ENCODE measurements at regions not wholly inside any gene's neighbourhood (a gene's known extent, or its start where the extent isn't known, plus 50 kb on each side); places are given as distances from the start of the nearest gene placed in this dataset.

DNA sequence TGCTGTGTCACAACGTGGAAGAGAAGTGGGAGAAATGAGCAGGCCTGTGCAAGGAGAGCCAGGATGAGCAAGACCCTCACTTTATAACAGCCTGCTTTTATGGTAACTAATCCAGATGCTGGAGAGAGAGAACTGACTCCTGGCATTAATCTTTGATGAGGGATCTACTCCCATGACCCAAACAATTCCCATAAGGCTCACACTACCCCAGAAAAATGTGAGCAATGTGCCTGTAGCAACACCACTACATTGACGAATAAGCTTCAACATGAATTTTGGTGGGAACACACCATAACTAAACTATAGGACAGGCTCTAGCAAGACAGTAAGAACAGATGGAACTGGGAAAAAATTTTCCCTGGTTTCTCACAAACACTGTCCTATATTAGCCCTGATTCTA is 173.6 kb upstream of the PRSS58 start:
- no peak for ATAC-seq (replicated peaks)
- Mint-ChIP-seq H3K4me1 (peaks cover 17% of the 10 kb centered on the region), H3K36me3 (ENCODE audit: low read depth) (no peaks in the 10 kb centered on the region), H3K27ac (no peak overlapping the region), H3K27me3 (no peaks in the 10 kb centered on the region), H3K9me3 (no peaks in the 10 kb centered on the region), H3K4me3 (no peak overlapping the region)

DNA sequence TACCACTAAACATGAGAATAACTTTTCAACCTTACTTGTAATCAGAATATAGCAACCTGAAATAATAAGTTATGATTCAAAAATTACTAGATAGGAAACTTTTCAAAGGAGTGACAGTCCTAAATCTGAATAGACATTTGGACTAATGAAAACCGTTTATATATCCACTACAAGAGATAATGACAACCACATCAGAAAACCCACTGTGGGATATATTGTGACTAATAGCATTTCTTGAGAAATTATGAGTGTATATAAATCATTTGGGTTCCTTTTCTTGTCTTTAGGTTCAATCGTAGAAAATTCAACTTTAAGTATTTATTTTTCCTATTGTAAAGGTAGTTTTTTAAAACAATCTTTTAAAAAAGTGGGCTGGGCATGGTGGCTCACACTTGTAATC is 170.2 kb upstream of the PRSS58 start:
- no peaks in the 10 kb centered on the region for H3K36me3 Mint-ChIP-seq (ENCODE audit: low read depth)
- H3K27me3 Mint-ChIP-seq: no peaks in the 10 kb centered on the region
- no peak for ATAC-seq (replicated peaks)
- peaks cover 11% of the 10 kb centered on the region for H3K4me1 Mint-ChIP-seq
- H3K27ac Mint-ChIP-seq: no peak overlapping the region
- no peaks in the 10 kb centered on the region for H3K9me3 Mint-ChIP-seq
- no peak overlapping the region for H3K4me3 Mint-ChIP-seq

DNA sequence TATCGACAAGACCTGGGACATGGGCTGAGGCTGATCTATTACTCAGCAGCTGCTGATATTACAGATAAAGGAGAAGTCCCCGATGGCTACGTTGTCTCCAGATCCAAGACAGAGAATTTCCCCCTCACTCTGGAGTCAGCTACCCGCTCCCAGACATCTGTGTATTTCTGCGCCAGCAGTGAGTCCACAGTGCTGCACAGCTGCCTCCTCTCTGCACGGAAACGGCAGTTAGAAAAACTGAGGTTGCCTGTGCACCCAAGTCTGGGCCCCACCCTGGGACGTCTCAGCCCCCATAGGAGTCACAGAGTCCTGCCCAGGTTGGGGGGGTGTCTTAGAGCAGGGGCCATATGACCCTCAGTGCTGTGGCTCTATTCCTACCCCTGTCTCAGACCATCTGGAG is 167.4 kb upstream of the PRSS58 start:
- H3K36me3 Mint-ChIP-seq (ENCODE audit: low read depth): no peaks in the 10 kb centered on the region
- H3K27ac Mint-ChIP-seq: no peak overlapping the region
- no peaks in the 10 kb centered on the region for H3K27me3 Mint-ChIP-seq
- ATAC-seq (replicated peaks): peak; percentile 29
- no peaks in the 10 kb centered on the region for H3K9me3 Mint-ChIP-seq
- H3K4me3 Mint-ChIP-seq: no peak overlapping the region
- peaks cover 11% of the 10 kb centered on the region for H3K4me1 Mint-ChIP-seq

DNA sequence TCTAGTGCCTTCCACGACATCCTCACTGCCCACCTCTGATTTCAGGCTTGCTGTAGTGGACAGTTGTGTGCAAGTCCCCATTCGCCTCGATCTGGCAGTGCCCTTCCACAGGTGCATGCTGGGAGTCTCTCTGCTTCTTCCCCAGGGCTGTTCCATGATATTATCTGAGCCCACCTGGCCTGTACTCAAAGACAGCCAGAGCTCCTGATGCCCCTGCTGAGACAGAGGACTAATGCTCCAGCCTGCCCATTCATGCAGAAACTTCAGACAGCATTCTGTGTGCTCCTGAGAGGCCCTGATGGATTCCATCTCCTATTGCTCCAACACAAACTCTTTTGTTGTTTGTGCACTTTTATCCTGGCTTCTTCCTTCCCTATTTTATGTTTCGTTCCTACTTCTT is 164.8 kb upstream of the PRSS58 start:
- H3K4me1 Mint-ChIP-seq: peaks cover 3% of the 10 kb centered on the region
- H3K4me3 Mint-ChIP-seq: no peak overlapping the region
- no peaks in the 10 kb centered on the region for H3K9me3 Mint-ChIP-seq
- ATAC-seq (replicated peaks): no peak
- no peaks in the 10 kb centered on the region for H3K36me3 Mint-ChIP-seq (ENCODE audit: low read depth)
- no peak overlapping the region for H3K27ac Mint-ChIP-seq
- H3K27me3 Mint-ChIP-seq: no peaks in the 10 kb centered on the region

DNA sequence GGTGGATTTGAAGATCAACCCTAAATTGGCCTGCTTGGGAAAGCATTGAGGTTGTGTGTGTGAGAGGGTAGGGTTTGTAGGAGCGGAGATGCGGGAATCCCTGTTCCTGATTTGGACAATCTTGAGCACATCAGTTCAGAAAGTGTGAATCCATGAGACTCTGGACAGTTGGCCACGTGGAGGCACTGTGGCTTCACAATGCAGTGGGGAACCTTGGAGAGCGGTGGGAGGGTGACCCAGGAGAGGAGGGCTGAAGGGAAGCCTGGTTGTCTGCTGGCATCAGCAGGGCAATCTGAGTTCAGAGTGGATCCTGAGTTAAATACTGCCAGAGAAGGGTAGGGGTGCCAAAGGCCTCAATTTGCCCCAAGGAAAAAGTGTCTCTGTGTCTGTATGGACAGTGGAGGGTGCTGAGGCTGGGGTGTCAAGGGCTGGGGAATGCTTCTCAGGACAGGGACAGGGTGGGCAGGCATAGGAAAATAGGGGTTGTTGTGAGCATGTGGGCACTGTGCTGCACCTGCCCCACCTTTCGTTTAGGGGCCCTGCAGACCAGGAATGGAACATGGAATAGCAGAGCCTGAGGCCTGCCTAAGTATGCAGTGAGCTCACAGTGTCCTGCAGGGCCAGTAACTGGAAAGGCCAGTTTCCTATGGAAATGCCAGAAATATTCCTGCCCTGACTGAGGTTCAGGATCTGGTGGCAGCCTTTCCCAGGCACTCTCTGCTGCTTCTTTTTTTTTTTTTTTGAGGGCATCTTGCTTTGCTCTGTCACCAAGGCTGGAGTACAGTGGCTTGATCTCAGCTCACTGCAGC is 162.9 kb upstream of the PRSS58 start:
- no peaks in the 10 kb centered on the region for H3K36me3 Mint-ChIP-seq (ENCODE audit: low read depth)
- no peak overlapping the region for H3K27ac Mint-ChIP-seq
- no peak overlapping the region for H3K4me3 Mint-ChIP-seq
- ATAC-seq (replicated peaks): peak; percentile 38
- no peaks in the 10 kb centered on the region for H3K9me3 Mint-ChIP-seq
- H3K27me3 Mint-ChIP-seq: no peaks in the 10 kb centered on the region
- H3K4me1 Mint-ChIP-seq: peaks cover 3% of the 10 kb centered on the region

DNA sequence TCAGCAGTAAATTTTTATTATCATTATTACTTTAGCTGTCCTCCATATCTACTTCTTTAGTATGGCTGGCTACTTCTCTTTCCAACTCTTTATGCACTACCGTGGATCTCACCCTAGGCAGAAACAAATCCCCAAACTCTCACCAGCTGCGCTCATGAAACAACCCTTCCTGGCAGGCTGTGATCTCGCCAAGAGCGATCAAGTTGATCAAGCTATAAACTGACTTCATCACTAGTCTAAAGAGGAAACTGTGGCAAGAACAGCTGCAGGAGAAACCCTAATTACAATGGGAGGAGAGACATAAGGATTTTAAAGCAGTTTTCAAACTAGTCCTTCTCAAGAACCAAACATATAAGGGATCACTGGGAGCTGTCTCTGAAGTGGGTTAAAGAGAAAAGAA is 160.5 kb upstream of the PRSS58 start:
- ATAC-seq (replicated peaks): no peak
- Mint-ChIP-seq H3K27ac (no peak overlapping the region), H3K27me3 (no peaks in the 10 kb centered on the region), H3K36me3 (ENCODE audit: low read depth) (no peaks in the 10 kb centered on the region), H3K4me1 (peaks cover 3% of the 10 kb centered on the region), H3K9me3 (no peaks in the 10 kb centered on the region), H3K4me3 (no peak overlapping the region)

DNA sequence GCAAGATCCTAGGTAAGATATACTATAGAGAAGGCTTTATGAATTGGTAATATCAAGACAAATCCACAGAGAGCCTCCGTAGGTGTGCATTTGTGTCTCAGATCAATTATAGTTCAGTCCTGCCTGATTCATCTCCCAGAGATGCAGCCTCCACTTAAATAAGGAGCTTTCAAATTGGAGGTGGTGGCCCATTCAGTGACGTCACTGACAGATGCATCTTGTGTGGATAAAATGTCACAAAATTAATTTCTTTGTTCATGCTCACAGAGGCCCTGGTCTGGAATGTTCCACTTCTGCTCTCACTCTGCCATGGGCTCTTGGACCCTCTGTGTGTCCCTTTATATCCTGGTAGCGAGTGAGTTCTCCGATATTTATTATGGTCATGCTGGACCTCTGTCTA is 157.1 kb upstream of the PRSS58 start:
- H3K36me3 Mint-ChIP-seq (ENCODE audit: low read depth): no peaks in the 10 kb centered on the region
- no peaks in the 10 kb centered on the region for H3K27me3 Mint-ChIP-seq
- no peak overlapping the region for H3K27ac Mint-ChIP-seq
- peaks cover 6% of the 10 kb centered on the region for H3K4me1 Mint-ChIP-seq
- no peak overlapping the region for H3K4me3 Mint-ChIP-seq
- no peaks in the 10 kb centered on the region for H3K9me3 Mint-ChIP-seq
- ATAC-seq (replicated peaks): no peak

DNA sequence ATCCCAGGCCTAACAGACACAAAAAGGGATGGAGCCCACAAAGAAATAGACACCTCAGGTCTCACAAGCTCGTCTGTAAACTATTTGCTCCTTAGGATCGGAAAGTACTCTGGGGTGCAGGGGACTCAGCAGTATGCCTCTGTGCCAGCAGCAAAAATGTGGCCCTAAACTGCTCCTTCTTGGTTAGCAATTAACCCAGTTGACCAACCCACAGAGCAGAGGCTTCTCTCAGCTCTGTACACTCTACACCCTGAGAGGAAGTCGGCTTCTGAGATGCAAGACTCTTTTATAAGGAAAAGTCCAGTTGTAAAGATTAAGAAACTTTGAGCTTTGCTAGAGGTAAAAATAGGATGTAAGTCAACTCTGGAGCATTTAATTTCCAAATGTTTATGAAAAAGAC is 156.3 kb upstream of the PRSS58 start:
- Mint-ChIP-seq H3K9me3 (no peaks in the 10 kb centered on the region), H3K27me3 (no peaks in the 10 kb centered on the region), H3K27ac (no peak overlapping the region), H3K36me3 (ENCODE audit: low read depth) (no peaks in the 10 kb centered on the region), H3K4me1 (peaks cover 6% of the 10 kb centered on the region), H3K4me3 (no peak overlapping the region)
- ATAC-seq (replicated peaks): no peak

DNA sequence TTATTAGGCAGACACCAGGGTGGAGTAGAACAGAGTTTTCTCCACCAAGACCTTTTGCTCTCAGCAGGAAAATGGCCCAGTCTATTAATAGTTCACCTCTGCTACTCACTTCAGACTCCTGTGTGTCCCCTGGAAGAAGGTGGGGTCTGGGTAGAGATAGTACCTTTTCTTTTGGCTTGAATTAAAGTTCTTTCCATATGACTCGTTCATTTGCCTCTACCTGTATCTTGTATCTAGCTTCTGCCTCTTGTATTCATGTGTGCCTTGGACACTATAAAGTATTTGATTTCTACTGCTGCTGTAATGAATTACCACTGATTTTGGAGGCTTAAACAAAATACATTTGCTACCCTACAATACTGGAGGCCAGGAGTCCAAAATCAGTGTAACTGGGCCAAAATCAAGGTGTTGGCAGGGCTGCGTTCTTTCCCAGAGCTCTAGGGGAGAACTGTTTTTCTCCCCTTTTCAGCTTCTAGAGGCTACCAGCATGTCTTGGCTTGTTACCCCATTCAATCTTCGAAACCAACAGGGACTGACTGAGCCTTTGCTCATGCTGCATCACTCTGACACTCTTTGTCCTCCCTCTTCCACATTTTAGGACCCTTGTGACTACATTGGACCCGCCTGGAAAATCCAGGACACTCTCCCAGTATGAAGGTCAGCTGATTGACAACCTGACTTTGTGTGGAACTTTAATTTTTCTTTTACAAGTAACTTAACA is 155.6 kb upstream of the PRSS58 start:
- peaks cover 6% of the 10 kb centered on the region for H3K4me1 Mint-ChIP-seq
- H3K27me3 Mint-ChIP-seq: no peaks in the 10 kb centered on the region
- no peak for ATAC-seq (replicated peaks)

DNA sequence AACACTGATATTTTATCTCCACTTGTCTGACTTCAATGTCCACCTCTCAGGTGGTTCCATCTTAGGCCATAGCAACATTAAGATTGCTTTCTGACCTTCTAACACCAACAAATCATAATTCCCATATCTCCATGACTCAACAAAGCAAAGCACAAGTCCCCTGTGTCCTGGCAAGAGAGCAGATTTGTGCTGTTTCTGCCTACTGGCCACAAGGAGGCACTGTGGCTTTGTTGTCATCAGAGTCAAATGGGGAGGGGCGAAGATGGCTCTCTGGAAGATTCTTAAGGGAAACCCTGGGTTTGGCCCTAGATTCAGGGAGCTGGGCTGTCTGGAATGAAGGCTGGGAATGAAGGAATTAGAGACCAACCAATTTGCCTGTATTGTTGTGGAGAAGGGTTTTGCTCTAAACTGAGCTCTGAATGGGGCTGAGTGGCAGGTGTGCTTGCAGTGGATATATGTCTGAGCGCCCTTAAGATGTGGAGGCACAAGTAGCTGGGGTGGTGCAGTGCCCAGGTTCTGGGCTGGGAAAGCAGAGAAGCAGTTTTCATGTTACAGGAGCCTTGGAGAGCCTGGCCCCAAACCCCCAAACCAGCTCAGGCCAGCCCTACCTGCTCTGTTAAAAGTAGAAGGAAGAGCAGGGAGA is 154.8 kb upstream of the PRSS58 start:
- Mint-ChIP-seq H3K27ac (peak overlapping the region; percentile 18), H3K9me3 (no peaks in the 10 kb centered on the region), H3K36me3 (ENCODE audit: low read depth) (no peaks in the 10 kb centered on the region), H3K27me3 (no peaks in the 10 kb centered on the region), H3K4me3 (peak overlapping the region; percentile 15), H3K4me1 (peaks cover 6% of the 10 kb centered on the region)
- peak; percentile 78 for ATAC-seq (replicated peaks)

More for the DNA sequence above, 155.6 kb upstream of the PRSS58 start:
- Mint-ChIP-seq H3K9me3 (no peaks in the 10 kb centered on the region), H3K4me3 (no peak overlapping the region), H3K27ac (no peak overlapping the region), H3K36me3 (ENCODE audit: low read depth) (no peaks in the 10 kb centered on the region)

DNA sequence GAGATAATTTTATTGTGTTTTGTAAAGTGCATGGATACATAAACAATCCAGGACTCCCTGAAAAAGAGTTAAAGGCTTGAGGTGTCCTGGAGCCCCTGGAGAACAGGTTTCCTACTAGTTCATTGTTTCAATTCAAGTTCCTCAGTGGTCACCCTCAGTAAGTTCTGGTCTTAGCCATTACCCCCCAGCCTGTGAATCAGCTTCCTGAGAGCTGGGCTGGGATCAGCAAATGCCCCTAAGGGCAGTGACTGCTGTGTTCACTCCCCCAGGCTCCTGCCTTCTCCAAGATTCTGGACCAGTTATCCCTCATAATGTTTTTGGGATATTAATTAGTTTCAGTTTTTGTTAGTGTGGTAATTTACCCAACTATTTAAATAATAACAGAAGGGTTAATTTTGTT is 151.6 kb upstream of the PRSS58 start:
- no peak overlapping the region for H3K4me3 Mint-ChIP-seq
- ATAC-seq (replicated peaks): no peak

DNA sequence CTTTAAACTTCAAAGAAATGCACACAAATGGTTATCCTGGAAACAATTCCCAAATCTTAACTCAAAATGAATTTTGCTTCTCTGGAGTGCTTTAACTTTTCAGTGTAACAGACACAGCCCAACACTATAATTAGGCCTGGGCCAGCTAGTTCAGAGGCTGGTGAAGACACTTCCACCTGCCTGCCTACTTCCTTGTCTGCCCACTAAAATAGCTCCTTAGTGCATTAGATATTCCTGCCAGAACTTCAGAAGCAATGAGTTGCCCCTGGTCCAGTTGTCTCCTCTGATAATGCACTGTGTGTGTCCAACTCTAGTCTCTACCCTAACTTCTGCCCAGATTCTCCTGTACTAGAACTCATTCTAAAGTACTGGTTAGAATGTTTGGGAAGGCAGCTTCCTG is 150.9 kb upstream of the PRSS58 start:
- Mint-ChIP-seq H3K4me1 (peaks cover 6% of the 10 kb centered on the region), H3K27ac (no peak overlapping the region), H3K4me3 (no peak overlapping the region), H3K9me3 (no peaks in the 10 kb centered on the region), H3K36me3 (ENCODE audit: low read depth) (no peaks in the 10 kb centered on the region), H3K27me3 (no peaks in the 10 kb centered on the region)
- ATAC-seq (replicated peaks): no peak

More for the DNA sequence above, 151.6 kb upstream of the PRSS58 start:
- Mint-ChIP-seq H3K27me3 (no peaks in the 10 kb centered on the region), H3K9me3 (no peaks in the 10 kb centered on the region), H3K27ac (no peak overlapping the region), H3K4me1 (peaks cover 6% of the 10 kb centered on the region), H3K36me3 (ENCODE audit: low read depth) (no peaks in the 10 kb centered on the region)

DNA sequence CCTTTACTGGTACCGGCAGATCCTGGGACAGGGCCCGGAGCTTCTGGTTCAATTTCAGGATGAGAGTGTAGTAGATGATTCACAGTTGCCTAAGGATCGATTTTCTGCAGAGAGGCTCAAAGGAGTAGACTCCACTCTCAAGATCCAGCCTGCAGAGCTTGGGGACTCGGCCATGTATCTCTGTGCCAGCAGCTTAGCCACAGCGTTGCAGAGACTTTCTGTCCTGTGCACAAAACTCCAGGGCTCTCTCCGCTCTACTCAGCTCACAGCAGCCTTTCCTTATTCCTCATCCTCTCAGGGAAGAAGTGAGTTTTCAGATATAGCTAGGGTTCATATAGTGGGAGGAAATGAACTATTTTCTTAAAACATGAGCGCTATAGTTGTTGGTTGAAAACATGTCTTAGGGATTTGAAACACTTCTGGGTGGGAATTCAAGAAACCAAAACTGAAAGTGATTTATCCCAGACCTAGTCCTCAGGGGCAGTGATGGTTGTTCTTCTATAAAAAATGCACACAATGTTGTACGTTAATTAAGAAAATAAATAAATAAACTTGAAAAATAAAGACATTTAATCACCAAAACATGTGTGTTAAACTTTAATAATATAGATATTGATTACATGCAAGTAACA is 150.2 kb upstream of the PRSS58 start:
- no peak for ATAC-seq (replicated peaks)
- no peaks in the 10 kb centered on the region for H3K9me3 Mint-ChIP-seq
- H3K4me3 Mint-ChIP-seq: no peak overlapping the region
- no peak overlapping the region for H3K27ac Mint-ChIP-seq
- no peaks in the 10 kb centered on the region for H3K27me3 Mint-ChIP-seq
- H3K36me3 Mint-ChIP-seq (ENCODE audit: low read depth): no peaks in the 10 kb centered on the region
- H3K4me1 Mint-ChIP-seq: peaks cover 6% of the 10 kb centered on the region

DNA sequence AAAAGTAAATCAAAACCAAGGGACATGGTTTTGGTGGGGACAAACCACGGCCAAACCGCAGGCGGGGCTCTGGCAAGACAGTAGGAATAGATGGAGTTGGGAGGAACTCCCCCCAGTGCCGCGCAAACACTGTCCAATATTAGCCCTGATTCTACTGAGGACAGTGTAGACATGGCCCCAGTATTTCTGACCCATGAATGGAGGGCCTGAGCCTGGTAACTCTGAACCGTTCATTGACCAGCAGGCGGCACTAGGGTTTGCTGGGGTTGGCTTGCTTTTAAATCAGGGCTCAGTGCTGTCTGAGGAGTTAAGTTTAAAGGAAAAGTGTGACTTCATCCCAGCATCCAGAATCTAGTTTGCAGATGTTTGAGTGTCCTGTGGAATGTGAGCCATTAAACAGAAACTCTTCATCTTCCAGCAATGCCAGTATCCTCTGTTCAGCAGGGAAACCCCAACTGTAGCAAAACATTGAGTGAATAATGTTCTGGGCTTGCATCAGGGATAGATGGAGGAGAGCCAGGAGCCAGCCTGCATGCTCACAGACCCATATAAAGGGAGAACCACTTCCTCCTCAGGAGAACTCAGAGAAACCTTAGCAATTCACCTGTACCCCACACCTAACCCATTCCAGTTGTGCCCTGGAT is 147.4 kb upstream of the PRSS58 start:
- H3K27me3 Mint-ChIP-seq: peaks cover 10% of the 10 kb centered on the region
- H3K36me3 Mint-ChIP-seq (ENCODE audit: low read depth): no peaks in the 10 kb centered on the region
- no peak for ATAC-seq (replicated peaks)
- H3K9me3 Mint-ChIP-seq: no peaks in the 10 kb centered on the region
- no peak overlapping the region for H3K27ac Mint-ChIP-seq
- H3K4me1 Mint-ChIP-seq: no peaks in the 10 kb centered on the region
- no peak overlapping the region for H3K4me3 Mint-ChIP-seq
